ENCODE measurements at regions not wholly inside any gene's neighbourhood (a gene's known extent, or its start where the extent isn't known, plus 50 kb on each side); places are given as distances from the start of the nearest gene placed in this dataset.
A peak's percentile ranks its signal among the peaks of the same experiment; 100 is the strongest.

- Histone ChIP-seq H3K9me3 (ENCODE audit: control insufficient read depth, insufficient read depth, low read length) (no peaks in the 10 kb centered on the region), H3K27me3 (ENCODE audit: control insufficient read depth, insufficient read depth, low read length) (no peaks in the 10 kb centered on the region), H3K4me3 (ENCODE audit: low read depth, low read length) (no peak overlapping the region), H3K27ac (ENCODE audit: low read depth, low read length) (peak overlapping the region; percentile 77)
- ChIA-PET POLR2A (interaction anchor here (0.6 to 1.5 kb wide), 2 partner anchors 8 to 1128 kb away, joined by 3 to 6 read pairs; no protein-coding TSS in a partner anchor), CTCF (interaction anchor here (0.6 to 4.2 kb wide), 6 partner anchors 15 to 243 kb away, joined by 3 to 28 read pairs (median 4); no protein-coding TSS in a partner anchor)
- TF ChIP-seq CTCF (IDR thresholded peaks at IDR 0.05; ENCODE audit: low read depth, low read length): no peak
- peak; percentile 45 for DNase-seq (ENCODE audit: low read depth, low spot score)
Observed at GRCh38 chr1:30816211-30817076, 58.9 kb upstream of the LAPTM5 start.

GRCh38 chr1:30815556-30815955 lies 58.0 kb upstream of the LAPTM5 start:
- Histone ChIP-seq H3K27me3 (ENCODE audit: control insufficient read depth, insufficient read depth, low read length) (no peaks in the 10 kb centered on the region), H3K27ac (ENCODE audit: low read depth, low read length) (no peak overlapping the region), H3K9me3 (ENCODE audit: control insufficient read depth, insufficient read depth, low read length) (no peaks in the 10 kb centered on the region), H3K4me3 (ENCODE audit: low read depth, low read length) (no peak overlapping the region)
- CTCF ChIA-PET: interaction anchor here (0.6 to 4.2 kb wide), 5 partner anchors 14 to 244 kb away, joined by 3 to 28 read pairs (median 4); no protein-coding TSS in a partner anchor
- TF ChIP-seq CTCF (IDR thresholded peaks at IDR 0.05; ENCODE audit: low read depth, low read length): no peak
- POLR2A ChIA-PET: no interaction called here
- no peak for DNase-seq (ENCODE audit: low read depth, low spot score)

GRCh38 chr1:30814292-30814691 lies 56.7 kb upstream of the LAPTM5 start:
- no peaks in the 10 kb centered on the region for H3K27me3 ChIP-seq (ENCODE audit: control insufficient read depth, insufficient read depth, low read length)
- CTCF ChIA-PET: interaction anchor here (1.2 kb wide), 1 partner anchor 13 kb away, joined by 8 read pairs; no protein-coding TSS in a partner anchor

GRCh38 chr1:30812076-30812475 lies 54.5 kb upstream of the LAPTM5 start:
- no peak for TF ChIP-seq CTCF (IDR thresholded peaks at IDR 0.05; ENCODE audit: low read depth, low read length)
- ChIA-PET CTCF (interaction anchor here (1.2 to 3.8 kb wide), 2 partner anchors 11 to 93 kb away, joined by 3 to 23 read pairs; no protein-coding TSS in a partner anchor), POLR2A (no interaction called here)
- H3K9me3 ChIP-seq (ENCODE audit: control insufficient read depth, insufficient read depth, low read length): no peaks in the 10 kb centered on the region
- H3K27me3 ChIP-seq (ENCODE audit: control insufficient read depth, insufficient read depth, low read length): no peaks in the 10 kb centered on the region
- H3K4me3 ChIP-seq (ENCODE audit: low read depth, low read length): no peak overlapping the region
- DNase-seq (ENCODE audit: low read depth, low spot score): no peak
- H3K27ac ChIP-seq (ENCODE audit: low read depth, low read length): no peak overlapping the region

More at GRCh38 chr1:30814292-30814691, 56.7 kb upstream of the LAPTM5 start:
- POLR2A ChIA-PET: no interaction called here
- DNase-seq (ENCODE audit: low read depth, low spot score): no peak
- Histone ChIP-seq H3K27ac (ENCODE audit: low read depth, low read length) (no peak overlapping the region), H3K4me3 (ENCODE audit: low read depth, low read length) (no peak overlapping the region), H3K9me3 (ENCODE audit: control insufficient read depth, insufficient read depth, low read length) (no peaks in the 10 kb centered on the region)
- TF ChIP-seq CTCF (IDR thresholded peaks at IDR 0.05; ENCODE audit: low read depth, low read length): no peak

GRCh38 chr1:30811187-30811586 lies 53.6 kb upstream of the LAPTM5 start:
- no peak overlapping the region for H3K4me3 ChIP-seq (ENCODE audit: low read depth, low read length)
- no peak overlapping the region for H3K27ac ChIP-seq (ENCODE audit: low read depth, low read length)
- TF ChIP-seq CTCF (IDR thresholded peaks at IDR 0.05; ENCODE audit: low read depth, low read length): no peak
- H3K27me3 ChIP-seq (ENCODE audit: control insufficient read depth, insufficient read depth, low read length): no peaks in the 10 kb centered on the region
- H3K9me3 ChIP-seq (ENCODE audit: control insufficient read depth, insufficient read depth, low read length): no peaks in the 10 kb centered on the region
- ChIA-PET CTCF (interaction anchor here (1.0 to 3.8 kb wide), 2 partner anchors 10 to 31 kb away, joined by 3 to 23 read pairs; no protein-coding TSS in a partner anchor), POLR2A (interaction anchor here (3.2 kb wide), 1 partner anchor 13 kb away, joined by 27 read pairs; no protein-coding TSS in a partner anchor)
- no peak for DNase-seq (ENCODE audit: low read depth, low spot score)
